ENCODE measurements at regions not wholly inside any gene's neighbourhood (a gene's known extent, or its start where the extent isn't known, plus 50 kb on each side); places are given as distances from the start of the nearest gene placed in this dataset.

DNA sequence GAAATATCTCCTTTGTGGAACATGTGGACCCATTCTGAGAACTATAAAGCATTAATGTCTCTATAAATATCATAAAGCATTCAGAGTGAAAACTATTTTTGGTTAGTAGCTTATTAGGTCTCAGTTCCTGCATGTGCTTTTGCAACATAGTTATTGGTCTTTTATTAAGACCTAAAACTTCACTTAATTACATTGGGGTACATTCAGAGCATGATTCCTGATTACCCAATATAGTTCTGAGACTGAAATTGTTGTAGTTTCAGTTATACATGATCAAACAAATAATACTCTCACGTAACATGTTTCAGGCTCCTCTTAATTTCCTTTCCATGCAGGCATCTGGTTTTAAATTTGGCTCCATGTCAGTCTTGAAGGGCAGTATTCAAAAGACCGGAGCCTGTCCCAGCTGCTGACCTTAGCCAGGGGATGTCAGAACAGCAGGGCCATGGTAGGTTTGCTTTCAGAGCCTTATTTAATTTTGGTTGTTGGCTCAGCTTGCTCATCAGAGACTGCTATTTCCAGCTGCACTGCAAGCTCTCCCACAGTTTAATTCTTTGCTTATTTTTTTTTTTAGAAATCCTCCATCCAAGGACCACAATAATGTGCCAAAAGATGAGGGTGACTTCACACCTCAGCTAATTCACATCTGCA lies 447.8 kb upstream of the FZD8 start:
- TF ChIP-seq, protein P1, sequence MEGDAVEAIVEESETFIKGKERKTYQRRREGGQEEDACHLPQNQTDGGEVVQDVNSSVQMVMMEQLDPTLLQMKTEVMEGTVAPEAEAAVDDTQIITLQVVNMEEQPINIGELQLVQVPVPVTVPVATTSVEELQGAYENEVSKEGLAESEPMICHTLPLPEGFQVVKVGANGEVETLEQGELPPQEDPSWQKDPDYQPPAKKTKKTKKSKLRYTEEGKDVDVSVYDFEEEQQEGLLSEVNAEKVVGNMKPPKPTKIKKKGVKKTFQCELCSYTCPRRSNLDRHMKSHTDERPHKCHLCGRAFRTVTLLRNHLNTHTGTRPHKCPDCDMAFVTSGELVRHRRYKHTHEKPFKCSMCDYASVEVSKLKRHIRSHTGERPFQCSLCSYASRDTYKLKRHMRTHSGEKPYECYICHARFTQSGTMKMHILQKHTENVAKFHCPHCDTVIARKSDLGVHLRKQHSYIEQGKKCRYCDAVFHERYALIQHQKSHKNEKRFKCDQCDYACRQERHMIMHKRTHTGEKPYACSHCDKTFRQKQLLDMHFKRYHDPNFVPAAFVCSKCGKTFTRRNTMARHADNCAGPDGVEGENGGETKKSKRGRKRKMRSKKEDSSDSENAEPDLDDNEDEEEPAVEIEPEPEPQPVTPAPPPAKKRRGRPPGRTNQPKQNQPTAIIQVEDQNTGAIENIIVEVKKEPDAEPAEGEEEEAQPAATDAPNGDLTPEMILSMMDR (IDR thresholded peaks at IDR 0.05 in 4 of 5, conservative IDR thresholded peaks at IDR 0.05 in 1 of 5): no peak
- TF ChIP-seq POLR2A (IDR thresholded peaks at IDR 0.05): no peak

Measured in gastrocnemius medialis (tissue), 4 donors.